K562 (cell line): ENCODE measurements at regions not wholly inside any gene's neighbourhood (a gene's known extent, or its start where the extent isn't known, plus 50 kb on each side); places are given as distances from the start of the nearest gene placed in this dataset.

Source experiments
- DNMT1 ChIP-seq: fragments of 450-650 bp; IDR thresholded peaks from 2 replicates; pipeline ENCODE4 v1.6.1; 2016; ENCODE audit warnings: antibody characterized with exemption, mild to moderate bottlenecking
- HDAC8 ChIP-seq: fragments of 450-650 bp; IDR thresholded peaks from 2 replicates; pipeline ENCODE4 v1.6.1; 2016; ENCODE audit warnings: mild to moderate bottlenecking, missing genetic modification characterization, moderate library complexity, missing compliant biosample characterization
- NFIC ChIP-seq: fragments of 450-650 bp; IDR thresholded peaks from 2 replicates; pipeline ENCODE4 v1.6.1; 2017; ENCODE audit warnings: mild to moderate bottlenecking, inconsistent platforms
- NFRKB ChIP-seq: fragments of 450-650 bp; IDR thresholded peaks from 2 replicates; pipeline ENCODE4 v1.6.1; 2016; ENCODE audit warnings: low read depth
- POU5F1 ChIP-seq: fragments of 150-350 bp; IDR thresholded peaks from 2 replicates; pipeline ENCODE4 v1.6.1; 2014; ENCODE audit warnings: borderline replicate concordance, low read length, low read depth, mild to moderate bottlenecking; ENCODE audit not compliant: partially characterized antibody
- SRSF9 ChIP-seq: fragments of 200-400 bp; formaldehyde crosslinking; IDR thresholded peaks from 2 replicates; pipeline ENCODE4 v1.6.1; 2017; ENCODE audit warnings: low read depth, low read length, borderline replicate concordance
- ZNF589 ChIP-seq: fragments of 200-800 bp; sonication (Bioruptor generic); IDR thresholded peaks from 2 replicates; pipeline ENCODE4 v1.6.1; 2016; ENCODE audit warnings: low read depth, missing genetic modification characterization, missing compliant biosample characterization
- ZNF696 ChIP-seq: fragments of 250-450 bp; sonication (Bioruptor Pico); conservative IDR thresholded peaks from 2 replicates; pipeline ENCODE4 v1.4.0; 2020; ENCODE audit warnings: mild to moderate bottlenecking, moderate library complexity
- TF ChIP-seq, protein P1 (sequence below): sonication (generic); formaldehyde crosslinking; IDR thresholded peaks from 2 replicates; pipeline ENCODE4 v1.8.0; 2022; ENCODE audit warnings: mild to moderate bottlenecking, missing genetic modification reagents
- TF ChIP-seq, protein P2 (sequence below): sonication (generic); formaldehyde crosslinking; IDR thresholded peaks from 2 replicates; pipeline ENCODE4 v1.8.0; 2023; ENCODE audit warnings: missing genetic modification reagents, mild to moderate bottlenecking, borderline replicate concordance
- TF ChIP-seq, protein P3 (sequence below): sonication (generic); formaldehyde crosslinking; IDR thresholded peaks from 2 replicates; pipeline ENCODE4 v1.8.1; 2023; ENCODE audit warnings: mild to moderate bottlenecking, missing genetic modification reagents
- TF ChIP-seq, protein P4 (sequence below): fragments of 250-450 bp; sonication (Bioruptor Pico); IDR thresholded peaks from 2 replicates; pipeline ENCODE4 v1.4.0; 2020; ENCODE audit warnings: mild to moderate bottlenecking, moderate library complexity, borderline replicate concordance
- TF ChIP-seq, protein P5 (sequence below): sonication (generic); formaldehyde crosslinking; IDR thresholded peaks from 2 replicates; pipeline ENCODE4 v1.5.0; 2020; ENCODE audit warnings: missing genetic modification reagents

DNA sequence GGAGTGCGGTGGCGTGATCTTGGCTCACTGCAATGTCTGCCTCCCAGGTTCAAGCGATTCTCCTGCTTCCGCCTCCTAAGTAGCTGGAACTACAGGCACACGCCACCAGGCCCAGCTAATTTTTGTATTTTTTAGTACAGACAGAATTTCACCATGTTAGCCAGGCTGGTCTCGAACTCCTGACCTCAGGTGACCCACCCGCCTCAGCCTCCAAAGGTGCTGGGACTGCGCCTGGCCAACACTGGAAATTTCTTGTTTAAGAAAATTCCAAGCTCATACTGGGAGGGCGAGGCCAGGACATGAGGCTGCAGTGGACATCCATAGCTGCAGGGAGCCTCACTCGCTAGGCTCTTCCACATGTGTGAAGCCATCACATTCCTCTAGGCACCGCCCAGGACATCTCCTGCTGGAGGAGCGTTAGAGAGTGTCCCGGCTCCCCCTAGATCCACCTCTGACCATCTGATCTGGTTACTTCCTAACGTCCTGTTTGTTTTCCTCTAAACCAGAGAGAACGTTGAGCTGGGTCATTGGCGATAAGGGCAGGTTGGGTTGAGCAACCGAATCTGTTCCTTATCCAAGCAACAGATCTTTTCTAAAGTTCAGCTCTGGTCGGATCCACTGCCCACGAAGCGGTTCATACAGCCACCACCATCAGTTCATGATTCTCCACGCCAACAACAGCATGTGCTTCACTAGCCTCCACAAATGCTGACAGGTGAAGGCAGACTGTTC lies 108.2 kb upstream of the MED13L start (continued):
- TF ChIP-seq, protein P1, sequence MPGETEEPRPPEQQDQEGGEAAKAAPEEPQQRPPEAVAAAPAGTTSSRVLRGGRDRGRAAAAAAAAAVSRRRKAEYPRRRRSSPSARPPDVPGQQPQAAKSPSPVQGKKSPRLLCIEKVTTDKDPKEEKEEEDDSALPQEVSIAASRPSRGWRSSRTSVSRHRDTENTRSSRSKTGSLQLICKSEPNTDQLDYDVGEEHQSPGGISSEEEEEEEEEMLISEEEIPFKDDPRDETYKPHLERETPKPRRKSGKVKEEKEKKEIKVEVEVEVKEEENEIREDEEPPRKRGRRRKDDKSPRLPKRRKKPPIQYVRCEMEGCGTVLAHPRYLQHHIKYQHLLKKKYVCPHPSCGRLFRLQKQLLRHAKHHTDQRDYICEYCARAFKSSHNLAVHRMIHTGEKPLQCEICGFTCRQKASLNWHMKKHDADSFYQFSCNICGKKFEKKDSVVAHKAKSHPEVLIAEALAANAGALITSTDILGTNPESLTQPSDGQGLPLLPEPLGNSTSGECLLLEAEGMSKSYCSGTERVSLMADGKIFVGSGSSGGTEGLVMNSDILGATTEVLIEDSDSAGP (CRISPR knock-in tag) = no peak
- TF ChIP-seq, protein P2, sequence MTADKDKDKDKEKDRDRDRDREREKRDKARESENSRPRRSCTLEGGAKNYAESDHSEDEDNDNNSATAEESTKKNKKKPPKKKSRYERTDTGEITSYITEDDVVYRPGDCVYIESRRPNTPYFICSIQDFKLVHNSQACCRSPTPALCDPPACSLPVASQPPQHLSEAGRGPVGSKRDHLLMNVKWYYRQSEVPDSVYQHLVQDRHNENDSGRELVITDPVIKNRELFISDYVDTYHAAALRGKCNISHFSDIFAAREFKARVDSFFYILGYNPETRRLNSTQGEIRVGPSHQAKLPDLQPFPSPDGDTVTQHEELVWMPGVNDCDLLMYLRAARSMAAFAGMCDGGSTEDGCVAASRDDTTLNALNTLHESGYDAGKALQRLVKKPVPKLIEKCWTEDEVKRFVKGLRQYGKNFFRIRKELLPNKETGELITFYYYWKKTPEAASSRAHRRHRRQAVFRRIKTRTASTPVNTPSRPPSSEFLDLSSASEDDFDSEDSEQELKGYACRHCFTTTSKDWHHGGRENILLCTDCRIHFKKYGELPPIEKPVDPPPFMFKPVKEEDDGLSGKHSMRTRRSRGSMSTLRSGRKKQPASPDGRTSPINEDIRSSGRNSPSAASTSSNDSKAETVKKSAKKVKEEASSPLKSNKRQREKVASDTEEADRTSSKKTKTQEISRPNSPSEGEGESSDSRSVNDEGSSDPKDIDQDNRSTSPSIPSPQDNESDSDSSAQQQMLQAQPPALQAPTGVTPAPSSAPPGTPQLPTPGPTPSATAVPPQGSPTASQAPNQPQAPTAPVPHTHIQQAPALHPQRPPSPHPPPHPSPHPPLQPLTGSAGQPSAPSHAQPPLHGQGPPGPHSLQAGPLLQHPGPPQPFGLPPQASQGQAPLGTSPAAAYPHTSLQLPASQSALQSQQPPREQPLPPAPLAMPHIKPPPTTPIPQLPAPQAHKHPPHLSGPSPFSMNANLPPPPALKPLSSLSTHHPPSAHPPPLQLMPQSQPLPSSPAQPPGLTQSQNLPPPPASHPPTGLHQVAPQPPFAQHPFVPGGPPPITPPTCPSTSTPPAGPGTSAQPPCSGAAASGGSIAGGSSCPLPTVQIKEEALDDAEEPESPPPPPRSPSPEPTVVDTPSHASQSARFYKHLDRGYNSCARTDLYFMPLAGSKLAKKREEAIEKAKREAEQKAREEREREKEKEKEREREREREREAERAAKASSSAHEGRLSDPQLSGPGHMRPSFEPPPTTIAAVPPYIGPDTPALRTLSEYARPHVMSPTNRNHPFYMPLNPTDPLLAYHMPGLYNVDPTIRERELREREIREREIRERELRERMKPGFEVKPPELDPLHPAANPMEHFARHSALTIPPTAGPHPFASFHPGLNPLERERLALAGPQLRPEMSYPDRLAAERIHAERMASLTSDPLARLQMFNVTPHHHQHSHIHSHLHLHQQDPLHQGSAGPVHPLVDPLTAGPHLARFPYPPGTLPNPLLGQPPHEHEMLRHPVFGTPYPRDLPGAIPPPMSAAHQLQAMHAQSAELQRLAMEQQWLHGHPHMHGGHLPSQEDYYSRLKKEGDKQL (CRISPR knock-in tag) = no peak
- TF ChIP-seq ZNF696 (CRISPR knock-in tag) (no peak), HDAC8 (tag) (no peak), POU5F1 (no peak), SRSF9 (no peak), DNMT1 (no peak), NFRKB (peak; percentile 92), ZNF589 (CRISPR knock-in tag) (no peak), NFIC (peak; percentile 62)
- TF ChIP-seq, protein P3, sequence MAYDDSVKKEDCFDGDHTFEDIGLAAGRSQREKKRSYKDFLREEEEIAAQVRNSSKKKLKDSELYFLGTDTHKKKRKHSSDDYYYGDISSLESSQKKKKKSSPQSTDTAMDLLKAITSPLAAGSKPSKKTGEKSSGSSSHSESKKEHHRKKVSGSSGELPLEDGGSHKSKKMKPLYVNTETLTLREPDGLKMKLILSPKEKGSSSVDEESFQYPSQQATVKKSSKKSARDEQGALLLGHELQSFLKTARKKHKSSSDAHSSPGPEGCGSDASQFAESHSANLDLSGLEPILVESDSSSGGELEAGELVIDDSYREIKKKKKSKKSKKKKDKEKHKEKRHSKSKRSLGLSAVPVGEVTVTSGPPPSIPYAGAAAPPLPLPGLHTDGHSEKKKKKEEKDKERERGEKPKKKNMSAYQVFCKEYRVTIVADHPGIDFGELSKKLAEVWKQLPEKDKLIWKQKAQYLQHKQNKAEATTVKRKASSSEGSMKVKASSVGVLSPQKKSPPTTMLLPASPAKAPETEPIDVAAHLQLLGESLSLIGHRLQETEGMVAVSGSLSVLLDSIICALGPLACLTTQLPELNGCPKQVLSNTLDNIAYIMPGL = no peak
- TF ChIP-seq, protein P4, sequence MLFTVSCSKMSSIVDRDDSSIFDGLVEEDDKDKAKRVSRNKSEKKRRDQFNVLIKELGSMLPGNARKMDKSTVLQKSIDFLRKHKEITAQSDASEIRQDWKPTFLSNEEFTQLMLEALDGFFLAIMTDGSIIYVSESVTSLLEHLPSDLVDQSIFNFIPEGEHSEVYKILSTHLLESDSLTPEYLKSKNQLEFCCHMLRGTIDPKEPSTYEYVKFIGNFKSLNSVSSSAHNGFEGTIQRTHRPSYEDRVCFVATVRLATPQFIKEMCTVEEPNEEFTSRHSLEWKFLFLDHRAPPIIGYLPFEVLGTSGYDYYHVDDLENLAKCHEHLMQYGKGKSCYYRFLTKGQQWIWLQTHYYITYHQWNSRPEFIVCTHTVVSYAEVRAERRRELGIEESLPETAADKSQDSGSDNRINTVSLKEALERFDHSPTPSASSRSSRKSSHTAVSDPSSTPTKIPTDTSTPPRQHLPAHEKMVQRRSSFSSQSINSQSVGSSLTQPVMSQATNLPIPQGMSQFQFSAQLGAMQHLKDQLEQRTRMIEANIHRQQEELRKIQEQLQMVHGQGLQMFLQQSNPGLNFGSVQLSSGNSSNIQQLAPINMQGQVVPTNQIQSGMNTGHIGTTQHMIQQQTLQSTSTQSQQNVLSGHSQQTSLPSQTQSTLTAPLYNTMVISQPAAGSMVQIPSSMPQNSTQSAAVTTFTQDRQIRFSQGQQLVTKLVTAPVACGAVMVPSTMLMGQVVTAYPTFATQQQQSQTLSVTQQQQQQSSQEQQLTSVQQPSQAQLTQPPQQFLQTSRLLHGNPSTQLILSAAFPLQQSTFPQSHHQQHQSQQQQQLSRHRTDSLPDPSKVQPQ (CRISPR knock-in tag) = no peak
- TF ChIP-seq, protein P5, sequence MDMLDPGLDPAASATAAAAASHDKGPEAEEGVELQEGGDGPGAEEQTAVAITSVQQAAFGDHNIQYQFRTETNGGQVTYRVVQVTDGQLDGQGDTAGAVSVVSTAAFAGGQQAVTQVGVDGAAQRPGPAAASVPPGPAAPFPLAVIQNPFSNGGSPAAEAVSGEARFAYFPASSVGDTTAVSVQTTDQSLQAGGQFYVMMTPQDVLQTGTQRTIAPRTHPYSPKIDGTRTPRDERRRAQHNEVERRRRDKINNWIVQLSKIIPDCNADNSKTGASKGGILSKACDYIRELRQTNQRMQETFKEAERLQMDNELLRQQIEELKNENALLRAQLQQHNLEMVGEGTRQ (CRISPR knock-in tag) = no peak
